GM21390 (cell line): ENCODE measurements at regions not wholly inside any gene's neighbourhood (a gene's known extent, or its start where the extent isn't known, plus 50 kb on each side); places are given as distances from the start of the nearest gene placed in this dataset.
"Not testable (repeated sequence)": the region's sequence is repeated elsewhere in the genome, so short reads cannot be mapped to it uniquely, and the experiment has no call there.

ENCODE experiments used
- ATAC-seq: cut with Tn5 transposase; IDR thresholded peaks from one replicate; pipeline ENCODE4 v1.9.1; 2021; ENCODE audit not compliant: unreplicated experiment

- ATAC-seq, result no peak
Observed at GRCh38 chr6:149233056-149233715, 84.3 kb upstream of the TAB2 start.

- ATAC-seq, result no peak
Observed at GRCh38 chr6:149234051-149234962, 83.2 kb upstream of the TAB2 start.

GRCh38 chr6:149235130-149235561 lies 82.4 kb upstream of the TAB2 start:
- ATAC-seq, result peak; percentile 88

DNA sequence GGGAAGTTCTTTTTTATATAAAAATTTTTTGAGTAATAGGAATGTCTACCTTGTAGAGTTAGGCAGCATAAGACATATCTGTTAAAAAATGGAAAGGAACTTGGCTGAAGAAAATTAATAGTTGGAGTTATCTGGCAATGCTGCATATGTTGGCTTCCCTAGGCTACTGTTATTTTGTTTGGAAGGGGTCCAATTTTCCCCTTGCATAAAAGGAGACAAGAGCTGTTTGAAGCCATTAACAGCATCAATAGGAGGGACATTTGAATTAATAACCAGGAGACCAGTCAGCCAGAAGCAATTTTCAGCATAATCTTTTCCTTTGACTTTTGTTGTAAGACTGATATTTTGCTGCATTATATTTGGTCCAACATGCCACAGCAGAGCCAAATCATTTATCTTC lies 80.9 kb upstream of the TAB2 start:
- ATAC-seq, result no peak

- ATAC-seq, result no peak
Observed at GRCh38 chr6:149237464-149237863, 80.0 kb upstream of the TAB2 start.

DNA sequence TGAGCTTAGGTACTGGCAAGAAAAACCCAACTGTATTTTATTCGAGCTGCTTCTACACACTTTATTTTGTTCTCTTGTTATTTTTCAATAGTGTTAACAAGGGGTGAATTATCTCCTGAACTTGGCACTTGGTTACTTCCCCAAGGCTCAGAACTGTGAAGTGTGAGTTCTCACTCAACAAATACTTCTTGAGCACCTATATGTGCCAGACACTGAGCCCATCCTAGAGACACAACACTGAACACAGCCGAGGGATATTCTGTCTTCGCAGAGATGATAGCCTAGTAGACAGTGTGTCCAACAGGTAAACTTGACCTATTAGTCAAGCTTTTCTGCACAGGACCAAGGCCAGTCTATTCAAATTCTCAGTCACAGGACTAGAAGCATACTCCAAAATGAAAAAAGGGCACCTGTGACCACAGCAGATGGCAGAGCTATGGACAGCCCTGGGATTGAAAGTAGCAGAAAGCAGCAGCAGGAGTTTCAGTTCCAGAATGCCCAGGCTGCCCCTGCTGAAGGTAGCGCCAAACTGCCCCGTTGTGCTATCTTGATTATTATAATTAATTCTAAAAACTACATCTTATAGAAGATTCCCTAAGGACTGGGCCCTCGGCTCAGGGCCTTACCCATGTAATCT lies 77.8 kb upstream of the TAB2 start:
- no peak for ATAC-seq

DNA sequence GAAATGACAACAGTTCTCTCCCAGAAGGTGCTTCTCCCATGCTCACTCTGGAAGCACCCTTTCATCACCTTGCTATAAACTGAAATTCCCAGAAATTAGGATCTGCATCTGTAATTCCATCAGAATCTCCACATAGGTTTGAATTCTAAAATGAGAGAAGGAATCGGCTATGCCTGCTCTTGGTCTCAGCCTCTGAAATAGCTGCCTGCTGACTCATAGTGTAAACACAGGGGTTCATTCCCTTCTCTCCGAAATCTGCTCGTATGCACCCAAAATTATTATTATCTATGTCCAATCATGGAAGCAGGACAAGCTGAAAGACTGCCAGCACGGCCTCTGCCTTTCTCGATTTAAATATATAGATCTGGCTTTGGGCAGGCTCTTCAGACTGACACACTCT lies 74.6 kb upstream of the TAB2 start:
- no peak for ATAC-seq

DNA sequence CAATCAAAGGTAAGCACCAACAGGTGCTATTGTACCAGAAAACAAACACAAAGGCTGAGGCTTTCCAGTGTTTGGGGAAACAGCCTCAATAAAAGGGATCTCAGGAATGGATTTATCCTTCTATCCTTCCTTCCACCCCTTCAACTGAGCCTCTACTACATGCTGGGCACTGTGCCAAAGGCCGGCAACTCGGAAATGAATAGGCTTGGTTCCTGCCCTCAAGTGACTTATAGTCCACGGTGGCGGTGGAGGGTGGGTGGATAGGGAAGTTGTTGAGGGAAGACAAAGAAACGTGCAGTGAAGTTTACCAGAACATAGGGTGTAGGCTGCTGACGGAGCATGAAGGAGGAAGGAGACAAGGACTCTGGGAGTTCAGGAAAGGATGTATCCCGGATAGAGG lies 73.4 kb upstream of the TAB2 start:
- no peak for ATAC-seq

DNA sequence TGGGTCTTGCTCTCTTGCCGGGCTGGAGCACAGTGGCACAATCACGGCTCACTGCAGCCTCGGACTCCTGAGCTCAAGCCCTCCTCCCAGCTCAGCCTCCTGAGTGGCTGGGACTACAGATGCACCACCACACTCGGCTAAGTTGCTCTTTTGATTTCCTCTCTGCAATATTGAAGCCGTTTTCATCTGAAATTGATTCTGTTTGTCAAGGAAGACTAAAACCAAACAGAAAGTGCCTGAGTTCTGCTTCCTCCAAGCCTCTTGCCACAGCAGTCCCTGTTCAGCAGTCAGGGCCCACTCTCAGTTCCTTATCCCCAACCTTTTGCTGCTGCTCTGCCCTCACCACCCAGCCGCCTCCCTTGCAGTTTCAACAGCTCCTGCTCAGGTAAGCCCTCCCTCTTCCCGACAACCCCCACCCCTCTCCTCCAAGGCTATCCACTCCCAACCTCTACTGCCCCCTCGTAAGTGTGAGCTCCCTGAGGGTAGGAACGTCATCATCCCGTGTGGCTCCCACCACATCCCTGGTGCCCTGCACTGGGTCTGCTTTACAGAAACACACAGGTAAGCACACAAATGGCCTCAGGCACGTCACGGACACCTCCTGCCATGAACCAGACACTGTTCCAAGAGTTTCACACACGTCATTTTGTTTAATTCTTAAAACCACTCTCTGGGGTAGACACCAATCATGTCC lies 70.7 kb upstream of the TAB2 start:
- peak; percentile 99 for ATAC-seq

- no peak for ATAC-seq
Observed at GRCh38 chr6:149247385-149247763, 70.1 kb upstream of the TAB2 start.

GRCh38 chr6:149248263-149248662 lies 69.2 kb upstream of the TAB2 start:
- ATAC-seq, result not testable (repeated sequence)

DNA sequence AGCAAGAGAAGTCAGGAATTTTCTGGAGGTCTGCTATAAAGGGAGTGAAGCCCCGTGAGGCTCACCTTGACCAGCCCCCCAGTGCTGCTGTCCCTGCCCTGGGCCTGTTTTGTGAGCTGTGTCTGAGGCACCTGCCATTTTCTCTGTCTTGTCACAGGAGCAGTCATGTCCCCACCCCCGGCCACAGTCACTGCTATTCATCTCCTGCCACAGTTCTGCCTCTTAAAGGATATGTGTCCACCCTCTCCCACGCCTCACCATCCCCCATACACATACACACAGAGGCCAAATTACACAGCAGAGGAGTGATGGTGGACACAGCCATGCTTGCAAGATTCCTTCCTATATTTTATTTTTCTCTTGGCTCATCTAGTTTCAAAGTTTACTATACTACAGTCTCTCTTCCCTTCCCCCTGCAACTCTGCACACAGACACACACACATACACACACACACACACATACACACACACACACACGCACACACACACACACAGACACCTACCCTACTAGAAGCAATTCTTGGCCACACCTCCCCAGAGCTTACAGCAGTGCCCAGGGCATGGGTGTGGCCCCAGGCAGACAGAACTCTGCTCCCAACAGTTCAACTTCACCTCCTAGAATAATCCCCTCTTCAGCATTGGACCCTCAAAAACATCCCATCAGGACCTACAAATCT lies 68.7 kb upstream of the TAB2 start:
- ATAC-seq, result no peak

GRCh38 chr6:149249370-149250357 lies 67.8 kb upstream of the TAB2 start:
- ATAC-seq, result no peak

DNA sequence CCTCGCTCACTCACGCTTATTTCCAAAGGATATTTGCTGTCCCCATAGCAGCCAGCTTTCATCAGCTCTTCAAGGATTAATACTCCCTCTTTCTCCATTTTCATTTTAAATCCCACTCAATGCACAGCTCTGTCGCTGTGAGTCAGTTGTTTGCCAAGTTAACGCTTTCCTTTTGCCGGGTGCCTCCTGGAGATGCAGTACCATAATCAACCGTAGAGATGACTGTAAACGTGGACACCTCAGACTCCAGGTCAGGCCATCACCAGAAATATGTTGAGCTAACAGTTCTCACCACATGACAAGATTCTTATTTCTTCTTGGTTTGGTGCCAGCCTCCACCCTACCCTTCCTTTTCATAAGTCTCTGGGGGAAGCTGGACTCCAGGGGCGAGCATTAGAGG lies 66.6 kb upstream of the TAB2 start:
- ATAC-seq, result no peak

DNA sequence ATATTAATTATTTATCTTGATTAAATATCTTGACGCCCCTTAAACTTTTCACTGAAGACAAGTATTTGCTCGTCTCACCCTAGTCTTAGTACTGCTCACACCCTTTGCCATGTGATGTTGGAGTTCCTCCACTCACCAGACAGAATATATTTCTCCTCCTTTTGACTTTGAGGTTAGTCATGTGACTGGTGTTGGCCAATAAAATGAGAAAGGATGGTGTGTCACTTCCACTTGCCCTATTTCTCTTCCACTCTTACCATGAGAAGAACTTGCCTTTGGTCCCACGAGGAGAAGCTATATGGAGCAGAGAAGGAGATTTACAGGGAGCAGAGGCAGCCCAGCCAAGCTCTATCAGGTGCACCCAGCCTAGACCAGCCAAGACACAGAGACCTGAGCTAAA lies 64.9 kb upstream of the TAB2 start:
- ATAC-seq, result no peak

DNA sequence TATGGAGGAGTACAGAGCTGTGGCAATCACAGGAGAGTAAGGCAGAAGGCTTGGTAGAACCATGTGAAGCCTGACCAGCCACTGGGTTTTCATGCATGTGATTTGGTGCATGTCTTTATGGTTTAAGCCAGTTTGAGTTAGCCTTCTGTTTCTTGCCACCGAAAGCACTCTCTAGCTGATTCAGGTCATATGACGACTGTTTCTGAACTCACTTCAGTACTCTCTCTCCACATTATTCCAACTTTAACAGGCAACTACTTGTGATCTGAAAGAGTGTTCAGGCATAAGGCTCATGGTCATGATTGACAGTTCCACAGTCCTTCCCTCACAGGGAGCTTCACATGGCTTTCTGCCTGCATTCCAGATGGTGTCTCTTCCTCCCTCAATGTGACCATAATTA lies 63.3 kb upstream of the TAB2 start:
- no peak for ATAC-seq

DNA sequence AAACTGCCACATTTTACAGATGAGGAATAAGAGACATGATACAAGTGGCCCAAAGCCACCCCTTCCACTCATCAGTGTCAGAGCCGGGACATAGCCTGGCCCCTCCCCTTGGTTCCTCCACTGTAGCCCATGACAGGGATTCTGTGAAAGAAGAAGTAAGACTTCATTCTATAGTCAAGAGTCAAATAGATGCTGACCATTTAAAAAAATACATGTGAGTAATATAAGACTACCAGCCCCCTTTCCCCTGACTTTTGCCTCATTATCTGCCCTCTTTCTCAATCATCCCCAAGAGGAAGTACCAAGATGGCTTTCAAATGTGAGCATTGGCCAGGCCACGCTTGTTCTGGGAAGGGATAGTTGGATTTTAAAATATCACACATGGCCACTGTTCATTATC lies 57.8 kb upstream of the TAB2 start:
- ATAC-seq, result no peak

- ATAC-seq, result no peak
Observed at GRCh38 chr6:149260214-149260874, 57.2 kb upstream of the TAB2 start.
